NCI-H1436 treated with DMSO at 0.1 percent for 48 hours (cell line): ENCODE measurements at regions not wholly inside any gene's neighbourhood (a gene's known extent, or its start where the extent isn't known, plus 50 kb on each side); places are given as distances from the start of the nearest gene placed in this dataset.
A peak's percentile ranks its signal among the peaks of the same experiment; 100 is the strongest.

Source experiments
- DNase-seq: peaks from one replicate; lab custom pipeline; 2025; lab: John Stamatoyannopoulos, UW

DNA sequence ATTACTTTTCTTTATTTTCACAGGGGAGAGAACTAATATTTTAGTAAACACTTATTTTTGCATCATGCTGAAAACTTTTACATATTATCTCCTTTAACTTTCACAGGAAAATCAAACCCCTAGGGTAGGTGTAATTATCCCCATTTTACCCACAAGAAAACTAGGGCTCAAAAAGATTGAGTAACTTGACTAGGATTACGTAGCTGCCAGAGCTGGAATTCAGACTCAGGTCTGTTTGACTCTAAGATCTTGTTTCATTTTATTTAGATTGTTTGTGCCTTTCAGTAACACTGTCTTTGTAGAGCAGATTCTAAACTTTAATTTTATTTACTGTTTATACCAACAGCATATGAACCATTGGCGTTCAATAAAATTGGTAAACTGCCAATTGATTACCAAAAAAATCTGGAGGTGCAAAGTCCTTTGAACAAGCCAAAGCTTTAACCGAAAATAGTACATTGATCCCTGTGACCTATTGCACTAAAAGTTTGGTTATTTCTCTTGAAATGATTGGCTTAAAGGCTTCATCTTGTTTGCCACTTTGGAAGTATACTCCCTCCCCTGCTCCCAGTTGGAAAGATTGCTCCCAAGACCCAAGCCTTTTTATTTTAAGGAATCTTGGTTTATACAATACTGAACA, 71.0 kb upstream of the WDR26 start:
- DNase-seq, result no peak

- DNase-seq, result no peak
Measured at GRCh38 chr1:224506141-224506814, 71.7 kb upstream of the WDR26 start.

DNA sequence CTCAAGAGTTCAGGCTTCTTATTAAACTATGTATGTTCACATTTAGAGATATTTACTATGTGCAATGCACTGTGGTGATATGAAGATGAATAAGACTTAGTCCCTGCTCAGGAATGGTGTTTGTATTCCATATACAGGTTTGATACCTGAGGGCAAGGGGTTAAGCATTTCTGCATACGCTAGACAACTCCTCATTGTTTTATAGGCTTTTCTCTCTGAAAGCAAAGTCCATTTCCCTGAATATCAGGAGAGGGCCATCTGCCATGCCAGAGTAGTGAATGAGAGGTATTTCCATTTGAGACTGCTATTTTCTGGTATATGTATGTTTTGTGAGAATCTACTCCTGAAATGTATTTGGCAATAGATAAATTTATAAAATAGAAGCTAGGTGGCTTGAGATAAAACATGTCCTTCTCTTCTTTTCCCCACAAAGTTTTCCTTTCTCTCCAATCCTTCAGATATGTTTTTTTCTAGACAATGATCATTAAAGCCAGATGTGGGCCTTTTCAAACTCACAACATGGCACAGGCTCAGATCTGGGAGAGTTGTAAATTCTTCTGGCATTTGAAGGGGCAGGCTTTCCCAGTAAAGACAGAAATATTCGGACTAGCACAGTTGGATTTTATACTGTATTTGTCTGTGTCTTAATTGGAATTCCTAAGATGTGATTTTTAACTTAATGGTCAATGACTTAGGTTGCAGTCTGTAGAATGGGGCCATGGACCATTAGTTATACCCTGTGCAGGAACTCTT, 73.3 kb upstream of the WDR26 start:
- no peak for DNase-seq

- DNase-seq, result no peak
Measured at GRCh38 chr1:224509907-224510306, 75.3 kb upstream of the WDR26 start.

GRCh38 chr1:224510880-224511645, 76.5 kb upstream of the WDR26 start:
- no peak for DNase-seq

GRCh38 chr1:224512600-224513151, 78.1 kb upstream of the WDR26 start:
- DNase-seq, result no peak

- no peak for DNase-seq
Measured at GRCh38 chr1:224513383-224513782, 78.8 kb upstream of the WDR26 start.

GRCh38 chr1:224513787-224514209, 79.2 kb upstream of the WDR26 start:
- DNase-seq, result peak; percentile 26

GRCh38 chr1:224517171-224517570, 82.6 kb upstream of the WDR26 start:
- DNase-seq, result no peak

DNA sequence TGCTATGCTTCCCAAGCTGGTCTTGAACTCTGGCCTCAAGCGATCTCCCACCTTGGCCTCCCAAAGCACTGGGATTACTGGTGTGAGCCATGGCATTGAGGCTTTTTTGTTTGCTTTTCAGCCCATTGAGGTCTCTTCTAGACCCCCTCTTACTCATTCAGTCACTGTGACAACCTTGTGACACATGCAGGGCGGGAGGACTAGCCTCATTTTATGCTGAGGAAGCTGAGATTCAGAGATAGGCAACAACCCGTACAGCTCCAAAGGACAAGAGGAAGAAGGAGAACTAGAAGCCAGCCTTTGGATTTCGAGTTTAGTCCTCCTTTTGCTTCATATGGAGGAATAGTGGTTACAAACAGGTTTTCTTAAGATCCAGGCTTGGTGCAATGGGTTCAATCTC, 83.9 kb upstream of the WDR26 start:
- no peak for DNase-seq

GRCh38 chr1:224519874-224520273, 85.3 kb upstream of the WDR26 start:
- no peak for DNase-seq

DNA sequence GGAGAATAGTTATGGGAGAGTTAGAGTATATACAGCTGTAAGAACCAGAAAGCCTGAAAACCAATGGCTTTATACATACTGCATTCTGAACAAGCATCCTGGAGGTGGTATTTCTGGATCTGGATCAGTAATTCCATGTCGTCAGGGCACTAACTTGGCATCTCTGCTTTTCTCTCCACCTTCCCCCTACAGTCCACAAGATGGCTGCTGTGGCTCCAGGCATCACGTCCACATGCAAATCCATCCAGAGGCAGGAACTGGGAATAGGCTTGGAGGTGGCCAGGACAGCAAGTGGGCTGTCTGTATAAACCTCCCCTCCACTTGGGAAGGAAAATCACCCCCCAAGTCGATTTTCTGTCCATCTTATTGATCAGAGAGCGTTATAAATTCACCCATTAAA, 86.2 kb upstream of the WDR26 start:
- DNase-seq, result no peak

- DNase-seq, result no peak
Measured at GRCh38 chr1:224521904-224522734, 87.5 kb upstream of the WDR26 start.

DNA sequence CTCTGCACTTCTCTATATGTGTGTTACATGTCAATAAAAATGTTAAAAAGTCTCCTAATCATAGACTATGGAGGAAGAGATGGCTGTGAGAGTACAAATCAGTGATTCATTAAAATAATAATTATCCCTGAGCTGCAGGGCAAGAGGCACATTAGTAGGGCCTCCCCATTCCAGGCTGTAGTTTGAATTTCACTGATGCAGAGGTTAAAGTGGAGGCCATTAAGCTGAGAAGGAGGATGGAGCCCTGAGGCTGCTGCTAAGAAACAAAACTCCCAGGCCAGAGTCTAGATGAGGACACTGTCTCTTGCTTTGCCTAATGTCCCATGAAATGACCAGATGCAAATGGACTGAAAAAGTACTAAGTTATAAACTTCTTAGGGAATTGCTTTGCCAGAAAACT, 89.1 kb upstream of the WDR26 start:
- DNase-seq, result no peak

GRCh38 chr1:224524679-224525078, 90.1 kb upstream of the WDR26 start:
- DNase-seq, result no peak

DNA sequence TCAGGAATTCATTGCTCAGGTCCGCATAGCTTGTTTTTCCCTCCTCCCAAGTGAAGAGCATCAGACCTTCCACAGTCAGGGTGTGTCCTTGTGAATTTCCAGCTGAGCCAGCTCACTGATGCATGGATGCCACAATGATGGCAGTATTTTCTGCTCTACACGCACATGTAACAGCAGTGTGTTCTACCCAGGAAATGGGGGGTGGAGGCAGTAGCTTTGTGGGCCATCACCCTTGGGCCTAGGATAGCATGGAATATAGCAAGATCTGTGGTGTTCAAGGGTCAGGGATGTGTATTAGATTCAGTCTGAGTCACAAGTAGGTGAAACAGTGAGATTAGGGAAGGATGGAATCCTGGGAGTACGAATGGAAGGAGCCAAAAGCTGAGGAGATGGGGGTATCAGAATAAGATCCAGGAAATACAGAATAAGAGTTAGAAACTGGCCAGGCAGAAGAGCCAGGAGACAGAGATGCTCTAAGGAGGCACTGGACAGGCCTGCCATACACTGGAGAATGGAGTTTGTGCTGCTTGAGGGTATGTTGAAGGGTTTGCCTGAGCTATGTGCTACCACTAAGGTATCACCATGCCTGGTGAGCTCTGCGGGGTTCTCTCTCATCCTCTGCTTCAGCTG, 90.6 kb upstream of the CNIH3 start:
- no peak for DNase-seq

DNA sequence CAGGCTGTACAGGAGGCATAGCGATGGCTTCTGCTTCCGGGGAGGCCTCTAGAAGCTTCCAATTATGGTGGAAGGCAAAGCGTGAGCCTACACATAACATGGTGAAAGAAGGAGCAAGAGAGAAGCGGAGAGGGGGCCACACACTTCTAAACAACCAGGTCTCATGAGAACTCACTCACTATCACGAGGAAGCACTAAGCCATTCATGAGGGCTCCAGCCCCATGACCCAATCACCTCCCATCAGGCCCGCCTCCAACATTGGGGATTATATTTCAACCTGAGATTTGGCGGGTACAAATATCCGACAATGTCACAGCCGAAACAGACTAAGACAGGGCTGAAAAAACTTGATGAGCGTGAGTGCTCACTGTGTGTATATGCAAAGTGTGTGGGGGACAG, 89.3 kb upstream of the CNIH3 start:
- DNase-seq, result no peak

DNA sequence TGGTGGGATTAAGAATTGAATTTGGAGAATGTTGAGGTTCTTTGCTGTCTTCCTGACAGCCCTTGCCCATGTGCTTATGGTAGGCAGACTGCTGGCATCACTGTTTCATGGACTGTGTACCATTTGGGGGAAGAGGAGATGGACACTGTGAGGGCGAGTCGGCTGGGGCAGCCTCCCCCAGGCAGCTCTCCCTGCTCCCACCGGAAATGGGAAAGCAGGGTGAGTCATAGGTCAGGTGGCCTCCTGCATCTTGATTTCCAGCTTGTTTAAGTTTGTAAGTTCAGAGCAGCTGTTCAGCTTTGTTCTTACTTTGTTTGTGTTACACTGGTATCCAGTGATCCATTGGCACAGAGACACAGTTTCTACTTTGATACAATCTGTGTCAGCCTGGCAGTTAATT, 87.2 kb upstream of the CNIH3 start:
- DNase-seq, result no peak

DNA sequence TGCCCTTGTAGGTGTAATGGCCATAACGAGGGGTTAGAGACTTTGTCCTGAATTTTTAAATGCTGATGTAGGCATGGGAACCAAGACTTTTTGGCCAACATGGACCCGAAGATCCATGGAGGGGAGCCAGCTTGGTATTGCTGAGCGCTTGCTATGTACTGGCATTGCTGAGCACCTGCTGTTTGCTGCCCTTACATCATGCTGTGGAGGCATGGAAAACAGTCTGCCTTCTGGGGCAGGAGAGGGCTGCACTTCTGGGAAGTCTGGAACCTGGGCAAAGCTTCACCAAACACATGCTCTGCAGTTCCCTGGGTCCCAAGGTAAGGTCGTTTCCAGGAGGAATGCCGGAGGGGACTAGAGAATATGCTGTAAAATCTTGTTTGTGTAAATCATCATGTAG, 86.3 kb upstream of the CNIH3 start:
- DNase-seq, result no peak

GRCh38 chr1:224533517-224533916, 82.6 kb upstream of the CNIH3 start:
- DNase-seq, result no peak

GRCh38 chr1:224534731-224535130, 81.4 kb upstream of the CNIH3 start:
- DNase-seq, result no peak
